Liver (tissue), 8 donors: ENCODE measurements at regions not wholly inside any gene's neighbourhood (a gene's known extent, or its start where the extent isn't known, plus 50 kb on each side); places are given as distances from the start of the nearest gene placed in this dataset.

Experiments
- DNase-seq: peaks from one replicate; pipeline ENCODE4 v3.0.0-alpha.2; 2017; ENCODE audit warnings: low spot score
- H3K27ac ChIP-seq, 2 donors: one replicate each; pipeline ENCODE4 v1.7.0; 2013; ENCODE audit warnings: inconsistent platforms in 2 of 2, low read length in 2 of 2, control low read depth in 1 of 2, low read depth in 1 of 2, mild to moderate bottlenecking in 1 of 2
- H3K27me3 ChIP-seq, 4 donors: one replicate each; pipeline versions ENCODE4 v1.6.1 to v1.7.0; 2013; ENCODE audit warnings: low read length in 3 of 4, inconsistent platforms in 1 of 4, mild to moderate bottlenecking in 1 of 4, moderate library complexity in 1 of 4; ENCODE audit not compliant: control insufficient read depth in 4 of 4, insufficient read depth in 4 of 4
- H3K36me3 ChIP-seq, 4 donors: one replicate each; pipeline versions ENCODE4 v1.6.1 to v1.7.0; 2013; ENCODE audit warnings: low read length in 3 of 4, mild to moderate bottlenecking in 3 of 4, low read depth in 1 of 4, moderate library complexity in 1 of 4; ENCODE audit not compliant: control insufficient read depth in 4 of 4, insufficient read depth in 3 of 4
- H3K4me1 ChIP-seq, 4 donors: one replicate each; pipeline versions ENCODE4 v1.6.1 to v1.7.0; 2013; ENCODE audit warnings: low read length in 3 of 4, mild to moderate bottlenecking in 3 of 4, moderate library complexity in 1 of 4; ENCODE audit not compliant: control insufficient read depth in 4 of 4, insufficient read depth in 4 of 4
- H3K4me3 ChIP-seq, 3 donors: one replicate each; pipeline versions ENCODE4 v1.6.1 to v1.7.0; 2013; ENCODE audit warnings: low read length in 3 of 3, control low read depth in 1 of 3, low read depth in 1 of 3, mild to moderate bottlenecking in 1 of 3
- H3K9ac ChIP-seq, 2 donors: one replicate each; pipeline ENCODE4 v1.7.0; 2013; ENCODE audit warnings: low read length in 2 of 2, mild to moderate bottlenecking in 2 of 2, moderate library complexity in 2 of 2, control low read depth in 1 of 2, low read depth in 1 of 2
- H3K9me3 ChIP-seq, 4 donors: one replicate each; pipeline versions ENCODE4 v1.6.1 to v1.7.0; 2013; ENCODE audit warnings: low read length in 3 of 4; ENCODE audit not compliant: control insufficient read depth in 4 of 4
- CTCF ChIP-seq: fragments of 150-350 bp; IDR thresholded peaks from 2 replicates; pipeline ENCODE4 v1.5.1; 2017; ENCODE audit warnings: improper control_type of control experiment, low read depth, low read length; ENCODE audit not compliant: missing input control
- EGR1 ChIP-seq, 2 donors: IDR thresholded peaks; 2 replicates each; pipeline ENCODE4 v1.6.1; 2016 to 2018; ENCODE audit warnings: antibody characterized with exemption in 2 of 2, low read depth in 2 of 2
- FOXA1 ChIP-seq: IDR thresholded peaks from 2 replicates; pipeline ENCODE4 v1.6.1; 2016; ENCODE audit warnings: antibody characterized with exemption
- FOXA2 ChIP-seq: IDR thresholded peaks from 2 replicates; pipeline ENCODE4 v1.6.1; 2016; ENCODE audit warnings: antibody characterized with exemption
- GABPA ChIP-seq, 2 donors: IDR thresholded peaks in 1 of 2; conservative IDR thresholded peaks in 1 of 2; 2 replicates each; pipeline ENCODE4 v1.6.1; 2016; ENCODE audit warnings: antibody characterized with exemption in 2 of 2, mild to moderate bottlenecking in 1 of 2, moderate library complexity in 1 of 2
- HNF4A ChIP-seq, 2 donors: conservative IDR thresholded peaks; 2 replicates each; pipeline ENCODE4 v1.6.1; 2016; ENCODE audit warnings: antibody characterized with exemption in 2 of 2, mild to moderate bottlenecking in 2 of 2
- HNF4G ChIP-seq: IDR thresholded peaks from 2 replicates; pipeline ENCODE4 v1.6.1; 2016; ENCODE audit warnings: antibody characterized with exemption
- JUND ChIP-seq, 2 donors: IDR thresholded peaks; 2 replicates each; pipeline ENCODE4 v1.6.1; 2016; ENCODE audit warnings: antibody characterized with exemption in 2 of 2
- MAX ChIP-seq: IDR thresholded peaks from 2 replicates; pipeline ENCODE4 v1.6.1; 2016; ENCODE audit warnings: antibody characterized with exemption
- NR2F2 ChIP-seq: IDR thresholded peaks from 2 replicates; pipeline ENCODE4 v1.6.1; 2016; ENCODE audit warnings: antibody characterized with exemption
- REST ChIP-seq: IDR thresholded peaks from 2 replicates; pipeline ENCODE4 v1.6.1; 2016; ENCODE audit warnings: antibody characterized with exemption, mild to moderate bottlenecking
- RXRA ChIP-seq, 2 donors: IDR thresholded peaks; 2 replicates each; pipeline ENCODE4 v1.6.1; 2017 to 2018; ENCODE audit warnings: antibody characterized with exemption in 2 of 2, mild to moderate bottlenecking in 1 of 2
- SP1 ChIP-seq: IDR thresholded peaks from 2 replicates; pipeline ENCODE4 v1.6.1; 2018; ENCODE audit warnings: antibody characterized with exemption, mild to moderate bottlenecking
- TAF1 ChIP-seq: conservative IDR thresholded peaks from 2 replicates; pipeline ENCODE4 v1.6.1; 2016; ENCODE audit warnings: antibody characterized with exemption, mild to moderate bottlenecking
- YY1 ChIP-seq: IDR thresholded peaks from 2 replicates; pipeline ENCODE4 v1.6.1; 2016; ENCODE audit warnings: antibody characterized with exemption, mild to moderate bottlenecking
- WGBS: extraction: QIAGEN DNeasy Blood & Tissue Kit; methylation state at CpG from one replicate; pipeline ENCODE4 v1.1.7; 2013; 5-methylcytosine and 5-hydroxymethylcytosine counted together
- donor health status: healthy.
- donor health status: healthy.
- donor health status: healthy.
- donor health status: healthy.
- donor health status: healthy.

GRCh38 chr9:87798261-87798833 is 72.4 kb downstream of the CTSL start:
- no peaks in the 10 kb centered on the region for H3K27me3 ChIP-seq
- TF ChIP-seq REST (no peak), HNF4G (no peak), HNF4A (conservative IDR thresholded peaks at IDR 0.05) (no peak), MAX (no peak), FOXA2 (no peak), EGR1 (IDR thresholded peaks at IDR 0.05; ENCODE audit: low read depth in 2 of 2) (no peak)
- H3K9ac ChIP-seq, result no peak overlapping the region
- H3K4me3 ChIP-seq, result no peak overlapping the region
- WGBS, result 99% methylated on average over 1 of the region's 1 CpG
- no peak for DNase-seq
- peaks cover 0 to 5% (median 4%) of the 10 kb centered on the region in 4 donors for H3K4me1 ChIP-seq
- H3K36me3 ChIP-seq, result no peaks in the 10 kb centered on the region
- no peaks in the 10 kb centered on the region for H3K9me3 ChIP-seq
- H3K27ac ChIP-seq, result no peak overlapping the region

- no peak for TF ChIP-seq NR2F2
- no peak for DNase-seq
- Histone ChIP-seq H3K27ac (no peak overlapping the region), H3K9me3 (no peaks in the 10 kb centered on the region), H3K27me3 (no peaks in the 10 kb centered on the region), H3K9ac (no peak overlapping the region), H3K4me1 (peaks cover 0 to 5% (median 3%) of the 10 kb centered on the region in 4 donors), H3K4me3 (no peak overlapping the region), H3K36me3 (no peaks in the 10 kb centered on the region)
- WGBS, result 94% methylated on average over 5 of the region's 5 CpGs
Observed at GRCh38 chr9:87799503-87799902, 73.6 kb downstream of the CTSL start.

GRCh38 chr9:87800456-87800855 is 74.5 kb downstream of the CTSL start:
- TF ChIP-seq JUND (IDR thresholded peaks at IDR 0.05) (no peak), NR2F2 (no peak), FOXA1 (no peak)
- Histone ChIP-seq H3K9me3 (no peaks in the 10 kb centered on the region), H3K27ac (no peak overlapping the region), H3K4me1 (peaks cover 0 to 5% (median 3%) of the 10 kb centered on the region in 4 donors), H3K4me3 (no peak overlapping the region), H3K9ac (no peak overlapping the region), H3K36me3 (no peaks in the 10 kb centered on the region), H3K27me3 (no peaks in the 10 kb centered on the region)
- 94% methylated on average over 7 of the region's 7 CpGs for WGBS
- DNase-seq, result no peak

GRCh38 chr9:87801013-87801412 is 75.1 kb downstream of the CTSL start:
- WGBS, result 31% methylated on average over 4 of the region's 4 CpGs
- H3K4me1 ChIP-seq, result peaks cover 0 to 5% (median 3%) of the 10 kb centered on the region in 4 donors
- TF ChIP-seq TAF1 (no peak), HNF4G (no peak), GABPA (IDR thresholded peaks at IDR 0.05 in 1 of 2, conservative IDR thresholded peaks at IDR 0.05 in 1 of 2) (no peak), CTCF (no peak), SP1 (no peak), MAX (no peak), RXRA (IDR thresholded peaks at IDR 0.05) (peak in 1 of 2 donors; percentile 18), EGR1 (IDR thresholded peaks at IDR 0.05; ENCODE audit: low read depth in 2 of 2) (no peak), FOXA1 (peak; percentile 49), NR2F2 (no peak), YY1 (no peak)

More at GRCh38 chr9:87801013-87801412, 75.1 kb downstream of the CTSL start:
- Histone ChIP-seq H3K9ac (no peak overlapping the region), H3K27me3 (no peaks in the 10 kb centered on the region), H3K4me3 (no peak overlapping the region), H3K36me3 (no peaks in the 10 kb centered on the region), H3K27ac (no peak overlapping the region), H3K9me3 (no peaks in the 10 kb centered on the region)
- DNase-seq, result no peak
